HG03432 (cell line): ENCODE measurements at regions not wholly inside any gene's neighbourhood (a gene's known extent, or its start where the extent isn't known, plus 50 kb on each side); places are given as distances from the start of the nearest gene placed in this dataset.

Source experiments
- ATAC-seq: cut with Tn5 transposase; IDR thresholded peaks from one replicate; pipeline ENCODE4 v1.9.1; 2021; ENCODE audit warnings: mild to moderate bottlenecking, moderate library complexity; ENCODE audit not compliant: unreplicated experiment

GRCh38 chr3:804211-804610 is 288.6 kb upstream of the CNTN6 start:
- no peak for ATAC-seq

GRCh38 chr3:805326-805725 is 287.5 kb upstream of the CNTN6 start:
- ATAC-seq = no peak

- no peak for ATAC-seq
These were observed 286.8 kb upstream of the CNTN6 start for GRCh38 chr3:806006-806405.

- no peak for ATAC-seq
These were observed 276.2 kb upstream of the CNTN6 start for GRCh38 chr3:816605-817004.

- no peak for ATAC-seq
These were observed 258.1 kb upstream of the CNTN6 start for GRCh38 chr3:834679-835078.

GRCh38 chr3:835096-835495 is 257.7 kb upstream of the CNTN6 start:
- ATAC-seq = no peak

GRCh38 chr3:839981-840380 is 252.8 kb upstream of the CNTN6 start:
- no peak for ATAC-seq

GRCh38 chr3:851098-851790 is 241.6 kb upstream of the CNTN6 start:
- ATAC-seq = peak; percentile 87

GRCh38 chr3:852033-852432 is 240.8 kb upstream of the CNTN6 start:
- ATAC-seq = no peak

- ATAC-seq = peak; percentile 41
These were observed 239.3 kb upstream of the CNTN6 start for GRCh38 chr3:853489-853888.

GRCh38 chr3:859135-859534 is 233.7 kb upstream of the CNTN6 start:
- ATAC-seq = no peak

GRCh38 chr3:861721-862120 is 231.1 kb upstream of the CNTN6 start:
- ATAC-seq = no peak

GRCh38 chr3:869269-869668 is 223.6 kb upstream of the CNTN6 start:
- no peak for ATAC-seq

GRCh38 chr3:869734-870133 is 223.1 kb upstream of the CNTN6 start:
- no peak for ATAC-seq

GRCh38 chr3:871651-872050 is 221.2 kb upstream of the CNTN6 start:
- no peak for ATAC-seq

- no peak for ATAC-seq
These were observed 215.8 kb upstream of the CNTN6 start for GRCh38 chr3:877001-877400.

GRCh38 chr3:878746-879145 is 214.1 kb upstream of the CNTN6 start:
- no peak for ATAC-seq

GRCh38 chr3:880371-880770 is 212.5 kb upstream of the CNTN6 start:
- ATAC-seq = no peak

GRCh38 chr3:882533-882932 is 210.3 kb upstream of the CNTN6 start:
- ATAC-seq = no peak

- ATAC-seq = peak; percentile 86
These were observed 190.7 kb upstream of the CNTN6 start for GRCh38 chr3:901953-902778.

GRCh38 chr3:905217-905616 is 187.6 kb upstream of the CNTN6 start:
- ATAC-seq = no peak

GRCh38 chr3:906739-907138 is 186.1 kb upstream of the CNTN6 start:
- no peak for ATAC-seq
